NCI-H1048 (cell line): ENCODE measurements at regions not wholly inside any gene's neighbourhood (a gene's known extent, or its start where the extent isn't known, plus 50 kb on each side); places are given as distances from the start of the nearest gene placed in this dataset.
A peak's percentile ranks its signal among the peaks of the same experiment; 100 is the strongest.
"Not testable (repeated sequence)": the region's sequence is repeated elsewhere in the genome, so short reads cannot be mapped to it uniquely, and the experiment has no call there.

Experiments used
- DNase-seq: peaks from one replicate; lab custom pipeline; 2025; lab: John Stamatoyannopoulos, UW

GRCh38 chr6:119814609-119815400, 465.2 kb upstream of the MAN1A1 start:
- DNase-seq: no peak

GRCh38 chr6:119802464-119802863, 452.9 kb upstream of the MAN1A1 start:
- DNase-seq: no peak

GRCh38 chr6:119801056-119801455, 451.5 kb upstream of the MAN1A1 start:
- DNase-seq: no peak

- no peak for DNase-seq
These were observed 451.0 kb upstream of the MAN1A1 start for GRCh38 chr6:119800526-119800925.

- DNase-seq: no peak
These were observed 450.3 kb upstream of the MAN1A1 start for GRCh38 chr6:119799596-119800509.

- DNase-seq: no peak
These were observed 442.2 kb upstream of the MAN1A1 start for GRCh38 chr6:119791736-119792135.

- DNase-seq: no peak
These were observed 431.8 kb upstream of the MAN1A1 start for GRCh38 chr6:119781365-119781764.

- no peak for DNase-seq
These were observed 418.6 kb upstream of the MAN1A1 start for GRCh38 chr6:119768201-119768600.

GRCh38 chr6:119764927-119765681, 415.5 kb upstream of the MAN1A1 start:
- DNase-seq: no peak

- no peak for DNase-seq
These were observed 410.5 kb upstream of the MAN1A1 start for GRCh38 chr6:119760046-119760445.

GRCh38 chr6:119758385-119758784, 408.8 kb upstream of the MAN1A1 start:
- no peak for DNase-seq

GRCh38 chr6:119757467-119757866, 407.9 kb upstream of the MAN1A1 start:
- DNase-seq: no peak

- DNase-seq: peak; percentile 65
These were observed 399.8 kb upstream of the MAN1A1 start for GRCh38 chr6:119749335-119749734.

GRCh38 chr6:119748535-119748934, 399.0 kb upstream of the MAN1A1 start:
- not testable (repeated sequence) for DNase-seq

- no peak for DNase-seq
These were observed 392.7 kb upstream of the MAN1A1 start for GRCh38 chr6:119742188-119742803.

- no peak for DNase-seq
These were observed 390.2 kb upstream of the MAN1A1 start for GRCh38 chr6:119739769-119740168.

- no peak for DNase-seq
These were observed 388.9 kb upstream of the MAN1A1 start for GRCh38 chr6:119738425-119738824.

- no peak for DNase-seq
These were observed 386.9 kb upstream of the MAN1A1 start for GRCh38 chr6:119736296-119737021.

- no peak for DNase-seq
These were observed 386.0 kb upstream of the MAN1A1 start for GRCh38 chr6:119735530-119735929.

- no peak for DNase-seq
These were observed 384.7 kb upstream of the MAN1A1 start for GRCh38 chr6:119734227-119734626.

GRCh38 chr6:119728935-119729334, 379.4 kb upstream of the MAN1A1 start:
- DNase-seq: no peak
